Hepatocyte (in vitro differentiated cells): ENCODE measurements at regions not wholly inside any gene's neighbourhood (a gene's known extent, or its start where the extent isn't known, plus 50 kb on each side); places are given as distances from the start of the nearest gene placed in this dataset.

Source experiments
- DNase-seq: peaks from one replicate; pipeline ENCODE4 v3.0.0-alpha.2; 2016; ENCODE audit warnings: low spot score
- H2AFZ ChIP-seq: fragments of 200-600 bp; sonication (generic); 2 replicates; pipeline ENCODE4 v1.6.0; 2016; ENCODE audit warnings: antibody characterized with exemption, mild to moderate bottlenecking
- H3K27ac ChIP-seq: fragments of 200-600 bp; sonication (generic); 2 replicates; pipeline ENCODE4 v1.5.1; 2016; ENCODE audit warnings: mild to moderate bottlenecking
- H3K27me3 ChIP-seq: fragments of 200-600 bp; sonication (generic); 2 replicates; pipeline ENCODE4 v1.6.1; 2016
- H3K36me3 ChIP-seq: fragments of 200-600 bp; sonication (generic); replicated peaks from 2 replicates; pipeline ENCODE4 v1.5.1; 2016; ENCODE audit warnings: low read depth; ENCODE audit not compliant: insufficient read depth
- H3K4me1 ChIP-seq: fragments of 200-600 bp; sonication (generic); 2 replicates; pipeline ENCODE4 v1.5.1; 2016; ENCODE audit warnings: mild to moderate bottlenecking, moderate library complexity; ENCODE audit not compliant: insufficient read depth
- H3K4me2 ChIP-seq: fragments of 200-600 bp; sonication (generic); 2 replicates; pipeline ENCODE4 v1.6.0; 2016
- H3K4me3 ChIP-seq: fragments of 200-600 bp; sonication (generic); 2 replicates; pipeline ENCODE4 v1.5.1; 2016; ENCODE audit warnings: mild to moderate bottlenecking
- H3K79me2 ChIP-seq: fragments of 200-600 bp; sonication (generic); 2 replicates; pipeline ENCODE4 v1.6.0; 2017; ENCODE audit warnings: mild to moderate bottlenecking
- H3K9me2 ChIP-seq: fragments of 200-600 bp; sonication (generic); replicated peaks from 2 replicates; pipeline ENCODE4 v1.6.0; 2017; ENCODE audit warnings: mild to moderate bottlenecking; ENCODE audit not compliant: insufficient read depth
- H3K9me3 ChIP-seq: fragments of 200-600 bp; sonication (generic); 2 replicates; pipeline ENCODE4 v1.5.1; 2016; ENCODE audit warnings: low read depth, mild to moderate bottlenecking
- H4K20me1 ChIP-seq: fragments of 200-600 bp; sonication (generic); 2 replicates; pipeline ENCODE4 v1.6.0; 2016; ENCODE audit warnings: mild to moderate bottlenecking; ENCODE audit not compliant: insufficient read depth, poor library complexity, severe bottlenecking
- CTCF ChIP-seq: fragments of 200-600 bp; sonication (generic); IDR thresholded peaks from 2 replicates; pipeline ENCODE4 v1.5.1; 2016; ENCODE audit warnings: antibody characterized with exemption, mild to moderate bottlenecking; ENCODE audit not compliant: poor library complexity
- EZH2 ChIP-seq: fragments of 200-600 bp; sonication (generic); IDR thresholded peaks from 2 replicates; pipeline ENCODE4 v1.6.1; 2016; ENCODE audit warnings: antibody characterized with exemption, mild to moderate bottlenecking, borderline replicate concordance
- EZH2phosphoT487 ChIP-seq: fragments of 200-600 bp; sonication (generic); IDR thresholded peaks from one replicate; pipeline ENCODE4 v1.6.1; 2018; ENCODE audit warnings: antibody characterized with exemption, mild to moderate bottlenecking, low read depth, moderate library complexity; ENCODE audit not compliant: unreplicated experiment, severe bottlenecking
- WGBS: methylation state at CpG from one replicate; pipeline ENCODE4 v1.1.6; 2016; ENCODE audit warnings: low lambda C conversion rate; ENCODE audit errors: missing lambda C conversion rate; 5-methylcytosine and 5-hydroxymethylcytosine counted together

DNA sequence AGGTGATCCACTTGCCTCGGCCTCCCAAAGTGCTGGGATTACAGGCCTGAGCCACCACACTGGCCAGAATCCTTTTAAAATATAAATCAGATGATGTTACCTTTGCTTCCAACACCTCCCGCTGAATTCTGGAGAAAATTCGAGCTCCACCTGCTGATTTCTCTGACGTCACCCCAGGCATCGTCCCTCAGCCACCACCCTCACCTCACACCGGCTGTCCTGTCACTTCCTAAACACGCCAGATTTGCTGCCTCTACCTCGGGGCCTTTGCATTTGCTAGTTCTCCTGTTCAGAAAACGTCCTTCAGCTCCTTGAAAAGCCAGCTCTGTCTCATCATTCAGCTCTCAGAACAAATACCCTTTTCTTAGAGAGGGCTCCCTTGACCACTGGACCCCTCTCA is 57.9 kb downstream of the FBXO2 start:
- Histone ChIP-seq H3K9me3 (no peaks in the 10 kb centered on the region), H3K4me1 (no peaks in the 10 kb centered on the region), H3K27ac (no peak overlapping the region), H3K36me3 (no peaks in the 10 kb centered on the region), H4K20me1 (no peaks in the 10 kb centered on the region), H3K27me3 (no peaks in the 10 kb centered on the region), H3K4me2 (no peak overlapping the region), H3K9me2 (no peaks in the 10 kb centered on the region), H2AFZ (no peak overlapping the region), H3K79me2 (no peaks in the 10 kb centered on the region), H3K4me3 (no peak overlapping the region)
- TF ChIP-seq EZH2: no peak
- no peak for TF ChIP-seq EZH2phosphoT487
- TF ChIP-seq CTCF: no peak
- 72% methylated on average over 9 of the region's 9 CpGs for WGBS
- DNase-seq: no peak

GRCh38 chr1:11595285-11595684 is 58.9 kb downstream of the FBXO2 start:
- Histone ChIP-seq H3K79me2 (no peaks in the 10 kb centered on the region), H3K27ac (no peak overlapping the region), H3K27me3 (no peaks in the 10 kb centered on the region), H3K4me2 (no peak overlapping the region), H3K9me3 (no peaks in the 10 kb centered on the region), H3K9me2 (no peaks in the 10 kb centered on the region), H4K20me1 (no peaks in the 10 kb centered on the region), H3K36me3 (no peaks in the 10 kb centered on the region), H2AFZ (no peak overlapping the region), H3K4me1 (no peaks in the 10 kb centered on the region), H3K4me3 (no peak overlapping the region)
- WGBS: 60% methylated on average over 4 of the region's 4 CpGs
- TF ChIP-seq EZH2: no peak
- TF ChIP-seq EZH2phosphoT487: no peak
- TF ChIP-seq CTCF: no peak
- DNase-seq: no peak

- H3K4me2 ChIP-seq: no peak overlapping the region
These were observed 59.6 kb downstream of the FBXO2 start for GRCh38 chr1:11594625-11595024.

More at GRCh38 chr1:11594625-11595024, 59.6 kb downstream of the FBXO2 start:
- no peak overlapping the region for H3K27ac ChIP-seq
- no peaks in the 10 kb centered on the region for H3K4me1 ChIP-seq
- no peaks in the 10 kb centered on the region for H3K27me3 ChIP-seq
- no peaks in the 10 kb centered on the region for H3K9me3 ChIP-seq
- DNase-seq: no peak
- no peak overlapping the region for H2AFZ ChIP-seq
- H3K9me2 ChIP-seq: no peaks in the 10 kb centered on the region
- H3K36me3 ChIP-seq: no peaks in the 10 kb centered on the region
- H3K79me2 ChIP-seq: no peaks in the 10 kb centered on the region
- no peaks in the 10 kb centered on the region for H4K20me1 ChIP-seq
- 92% methylated on average over 4 of the region's 4 CpGs for WGBS
- TF ChIP-seq CTCF (no peak), EZH2phosphoT487 (no peak), EZH2 (no peak)
- no peak overlapping the region for H3K4me3 ChIP-seq
